ENCODE measurements at regions not wholly inside any gene's neighbourhood (a gene's known extent, or its start where the extent isn't known, plus 50 kb on each side); places are given as distances from the start of the nearest gene placed in this dataset.
A peak's percentile ranks its signal among the peaks of the same experiment; 100 is the strongest.

DNA sequence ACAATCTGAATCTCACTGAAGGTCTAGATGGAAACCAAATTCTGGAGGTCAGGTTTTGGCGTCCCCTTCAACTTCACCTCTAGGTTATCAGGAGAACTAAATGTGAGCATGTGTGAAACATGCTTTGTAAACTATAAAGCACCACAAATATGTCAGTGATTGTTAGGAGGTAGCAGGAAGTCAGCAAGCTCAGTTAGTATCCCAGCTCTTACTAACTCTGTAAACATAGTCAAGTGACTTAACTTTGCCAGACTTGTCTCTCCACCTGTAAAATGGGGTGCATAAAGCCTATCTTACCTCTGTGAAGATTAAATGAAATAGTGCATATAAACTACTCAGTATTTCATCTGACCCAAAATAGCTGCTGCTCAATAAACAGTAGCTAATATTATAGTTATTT lies 121.5 kb downstream of the INSIG2 start:
- no peak overlapping the region for H3K4me3 ChIP-seq (ENCODE audit: low read depth, low read length)
- DNase-seq = no peak
- TF ChIP-seq, protein P1, sequence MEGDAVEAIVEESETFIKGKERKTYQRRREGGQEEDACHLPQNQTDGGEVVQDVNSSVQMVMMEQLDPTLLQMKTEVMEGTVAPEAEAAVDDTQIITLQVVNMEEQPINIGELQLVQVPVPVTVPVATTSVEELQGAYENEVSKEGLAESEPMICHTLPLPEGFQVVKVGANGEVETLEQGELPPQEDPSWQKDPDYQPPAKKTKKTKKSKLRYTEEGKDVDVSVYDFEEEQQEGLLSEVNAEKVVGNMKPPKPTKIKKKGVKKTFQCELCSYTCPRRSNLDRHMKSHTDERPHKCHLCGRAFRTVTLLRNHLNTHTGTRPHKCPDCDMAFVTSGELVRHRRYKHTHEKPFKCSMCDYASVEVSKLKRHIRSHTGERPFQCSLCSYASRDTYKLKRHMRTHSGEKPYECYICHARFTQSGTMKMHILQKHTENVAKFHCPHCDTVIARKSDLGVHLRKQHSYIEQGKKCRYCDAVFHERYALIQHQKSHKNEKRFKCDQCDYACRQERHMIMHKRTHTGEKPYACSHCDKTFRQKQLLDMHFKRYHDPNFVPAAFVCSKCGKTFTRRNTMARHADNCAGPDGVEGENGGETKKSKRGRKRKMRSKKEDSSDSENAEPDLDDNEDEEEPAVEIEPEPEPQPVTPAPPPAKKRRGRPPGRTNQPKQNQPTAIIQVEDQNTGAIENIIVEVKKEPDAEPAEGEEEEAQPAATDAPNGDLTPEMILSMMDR (IDR thresholded peaks at IDR 0.05; ENCODE audit: low read depth, low read length) = no peak
- H3K36me3 ChIP-seq = no peaks in the 10 kb centered on the region
- H3K9me3 ChIP-seq = no peaks in the 10 kb centered on the region
- H3K27me3 ChIP-seq = no peaks in the 10 kb centered on the region
- H3K4me1 ChIP-seq = no peaks in the 10 kb centered on the region

DNA sequence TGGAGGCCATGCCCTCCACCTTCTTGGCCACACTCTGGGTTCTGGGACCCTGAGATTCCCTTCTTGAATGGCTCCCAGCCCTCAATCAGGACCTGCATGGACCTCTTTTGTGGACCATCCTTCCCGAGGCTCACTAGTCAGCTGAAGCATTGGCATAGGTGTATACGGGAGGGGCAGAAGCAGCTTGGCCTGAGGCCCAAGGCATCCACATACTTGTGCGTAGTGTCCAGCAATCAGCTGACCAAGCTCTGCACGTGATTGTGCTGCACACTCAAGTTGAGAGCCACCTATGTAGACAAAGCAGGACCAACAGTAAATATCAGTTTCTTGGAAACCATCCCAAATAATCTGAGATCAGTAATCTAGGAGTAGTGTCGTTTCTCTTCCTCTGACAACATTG lies 119.6 kb downstream of the INSIG2 start:
- TF ChIP-seq, protein P1 (IDR thresholded peaks at IDR 0.05; ENCODE audit: low read depth, low read length) = no peak
- Histone ChIP-seq H3K4me1 (no peaks in the 10 kb centered on the region), H3K36me3 (no peaks in the 10 kb centered on the region), H3K9me3 (no peaks in the 10 kb centered on the region), H3K4me3 (ENCODE audit: low read depth, low read length) (no peak overlapping the region), H3K27me3 (no peaks in the 10 kb centered on the region)
- no peak for DNase-seq

DNA sequence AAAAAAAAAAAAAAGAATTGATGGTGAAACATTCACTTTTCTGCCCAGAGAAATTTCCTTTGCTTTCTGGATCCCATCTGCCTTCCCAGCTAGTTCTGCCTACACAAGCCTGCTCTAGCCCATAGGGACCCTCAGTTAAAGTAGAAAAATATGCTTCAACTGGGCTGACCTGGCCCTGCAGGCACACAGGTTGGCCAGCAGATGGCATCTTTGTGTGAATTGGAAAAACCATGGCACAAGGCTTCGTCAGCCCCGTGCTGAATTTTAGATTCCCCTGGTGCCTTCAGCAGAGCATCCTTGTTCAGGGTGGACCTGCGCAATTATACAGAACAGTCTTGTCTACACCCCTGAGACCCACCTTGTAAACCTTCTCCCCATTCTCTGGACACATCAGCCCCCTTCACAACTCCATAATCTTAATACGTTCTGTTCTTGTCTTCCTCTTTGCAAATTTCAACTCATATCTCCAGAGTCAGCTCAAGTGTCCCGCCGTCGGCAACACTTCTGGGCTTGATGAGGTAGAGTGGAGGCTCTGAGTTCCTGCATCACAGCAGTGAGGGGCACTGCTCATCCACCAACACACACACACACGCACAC lies 114.5 kb downstream of the INSIG2 start:
- Histone ChIP-seq H3K4me1 (no peaks in the 10 kb centered on the region), H3K36me3 (no peaks in the 10 kb centered on the region), H3K9me3 (no peaks in the 10 kb centered on the region), H3K27me3 (no peaks in the 10 kb centered on the region), H3K4me3 (ENCODE audit: low read depth, low read length) (no peak overlapping the region)
- TF ChIP-seq, protein P1 (IDR thresholded peaks at IDR 0.05; ENCODE audit: low read depth, low read length) = peak; percentile 66
- peak; percentile 35 for DNase-seq

DNA sequence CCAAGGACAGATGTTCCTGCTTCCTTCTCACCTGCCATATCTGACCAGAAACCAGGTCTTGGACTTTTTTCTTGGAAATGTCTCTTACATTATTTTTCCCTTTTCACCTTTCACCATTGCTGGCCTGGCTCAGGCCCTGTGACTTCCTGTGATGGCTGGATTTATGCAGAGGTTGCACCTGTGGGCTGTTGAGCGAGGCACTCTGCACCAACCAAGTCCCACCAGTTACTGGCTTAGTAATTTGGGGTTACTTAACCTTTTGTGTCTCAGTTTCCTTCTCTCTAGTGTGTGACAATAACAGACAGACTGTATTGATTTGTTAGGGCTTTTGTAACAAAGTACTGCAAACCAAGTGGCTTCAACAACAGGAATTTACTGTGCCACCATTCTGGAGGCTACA lies 110.0 kb downstream of the INSIG2 start:
- H3K4me1 ChIP-seq = no peaks in the 10 kb centered on the region
- no peak for DNase-seq
- no peaks in the 10 kb centered on the region for H3K36me3 ChIP-seq
- TF ChIP-seq, protein P1 (IDR thresholded peaks at IDR 0.05; ENCODE audit: low read depth, low read length) = no peak
- H3K27me3 ChIP-seq = no peaks in the 10 kb centered on the region
- no peak overlapping the region for H3K4me3 ChIP-seq (ENCODE audit: low read depth, low read length)
- no peaks in the 10 kb centered on the region for H3K9me3 ChIP-seq

DNA sequence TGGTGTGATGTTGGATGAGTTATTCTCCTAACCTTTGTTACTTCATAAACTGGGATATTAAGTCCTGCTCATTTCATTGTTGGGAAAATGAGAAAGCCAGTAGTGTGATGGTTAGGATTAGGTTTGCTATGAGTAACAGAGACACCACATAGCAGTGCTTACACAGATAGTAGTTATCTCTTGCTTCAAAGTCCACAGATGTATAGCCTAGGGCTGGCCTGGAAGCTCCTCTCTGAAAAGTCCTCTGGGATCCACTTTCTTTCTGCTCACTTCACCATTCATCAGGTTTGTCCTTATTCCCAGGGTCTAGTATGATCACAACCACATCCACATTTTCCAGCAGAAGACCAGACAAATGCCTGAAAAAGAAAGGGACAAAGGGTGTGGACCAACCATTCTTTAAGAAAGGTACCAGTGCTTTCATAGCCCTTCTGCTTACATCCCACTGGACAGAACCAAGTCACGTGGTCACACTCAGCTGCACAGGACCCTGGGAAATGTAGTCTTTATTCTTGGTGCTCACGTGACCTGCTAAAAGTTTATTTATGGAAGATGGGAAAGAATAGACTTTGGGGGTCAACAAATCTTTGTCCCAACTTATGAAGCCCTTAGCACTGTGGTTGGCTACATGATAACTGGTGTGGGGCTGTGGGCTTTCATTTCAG lies 108.9 kb downstream of the INSIG2 start:
- DNase-seq = peak; percentile 22
- no peaks in the 10 kb centered on the region for H3K27me3 ChIP-seq
- no peak overlapping the region for H3K4me3 ChIP-seq (ENCODE audit: low read depth, low read length)
- no peaks in the 10 kb centered on the region for H3K36me3 ChIP-seq
- TF ChIP-seq, protein P1 (IDR thresholded peaks at IDR 0.05; ENCODE audit: low read depth, low read length) = no peak
- no peaks in the 10 kb centered on the region for H3K9me3 ChIP-seq
- H3K4me1 ChIP-seq = no peaks in the 10 kb centered on the region

DNA sequence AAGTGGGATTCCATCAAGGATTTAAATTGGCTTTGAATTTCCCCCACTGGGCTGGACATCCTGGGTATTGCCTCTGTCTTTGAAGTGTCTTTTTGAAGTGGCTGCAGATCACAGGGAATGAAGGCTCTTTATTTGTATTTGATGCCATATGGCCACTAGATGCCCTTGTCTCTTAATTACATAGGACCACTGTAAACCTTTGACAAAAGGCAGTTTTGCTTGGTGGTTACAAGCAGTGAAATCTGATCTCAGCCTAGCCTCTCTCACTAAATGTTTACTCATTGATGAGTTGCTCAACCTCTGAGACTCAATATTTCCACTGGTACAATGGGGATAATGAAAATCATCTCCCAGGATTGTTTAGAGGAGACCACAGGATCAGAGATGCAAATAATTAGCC lies 102.2 kb downstream of the INSIG2 start:
- Histone ChIP-seq H3K9me3 (no peaks in the 10 kb centered on the region), H3K27me3 (no peaks in the 10 kb centered on the region), H3K4me1 (no peaks in the 10 kb centered on the region), H3K4me3 (ENCODE audit: low read depth, low read length) (no peak overlapping the region), H3K36me3 (no peaks in the 10 kb centered on the region)
- DNase-seq = no peak
- TF ChIP-seq, protein P1 (IDR thresholded peaks at IDR 0.05; ENCODE audit: low read depth, low read length) = no peak

Data from BE2C (cell line).